ENCODE measurements at regions not wholly inside any gene's neighbourhood (a gene's known extent, or its start where the extent isn't known, plus 50 kb on each side); places are given as distances from the start of the nearest gene placed in this dataset.

DNA sequence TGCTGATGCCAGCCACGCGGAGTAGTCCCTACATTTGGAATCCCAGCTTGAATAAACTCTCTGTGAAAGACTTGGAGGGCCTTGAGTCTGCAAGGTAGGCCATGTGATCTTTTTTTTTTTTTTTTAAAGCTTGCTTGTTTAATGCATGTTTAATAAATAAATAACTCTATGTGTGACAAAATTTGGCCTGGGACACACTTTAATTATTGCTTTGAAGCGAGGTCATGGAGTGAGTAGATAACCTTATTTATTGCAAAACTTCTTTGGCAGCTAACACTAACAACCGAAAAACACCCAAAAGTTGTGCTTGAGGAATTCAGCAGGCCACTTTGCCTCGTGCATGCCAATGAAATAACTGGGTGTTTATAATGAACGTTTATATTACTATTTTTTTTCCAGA lies 382.2 kb downstream of the FLRT2 start:
- Histone ChIP-seq H3K4me3 (no peak overlapping the region), H4K20me1 (ENCODE audit: insufficient read depth, poor library complexity, severe bottlenecking) (no peaks in the 10 kb centered on the region), H3K79me2 (no peaks in the 10 kb centered on the region), H3K27me3 (no peaks in the 10 kb centered on the region), H3K36me3 (replicated peaks; ENCODE audit: insufficient read depth, low read depth) (no peaks in the 10 kb centered on the region), H3K4me1 (ENCODE audit: insufficient read depth) (no peaks in the 10 kb centered on the region), H3K4me2 (no peak overlapping the region), H3K27ac (no peak overlapping the region), H3K9me3 (ENCODE audit: low read depth) (no peaks in the 10 kb centered on the region), H3K9me2 (replicated peaks; ENCODE audit: insufficient read depth) (no peaks in the 10 kb centered on the region), H2AFZ (no peak overlapping the region)
- WGBS (ENCODE audit: low lambda C conversion rate, missing lambda C conversion rate): 91% methylated on average over 6 of the region's 6 CpGs
- no peak for DNase-seq (ENCODE audit: low spot score)
- no peak for TF ChIP-seq EZH2phosphoT487 (IDR thresholded peaks at IDR 0.05; ENCODE audit: low read depth, severe bottlenecking, unreplicated experiment)
- no peak for TF ChIP-seq EZH2 (IDR thresholded peaks at IDR 0.05; ENCODE audit: borderline replicate concordance)
- TF ChIP-seq, protein P1, sequence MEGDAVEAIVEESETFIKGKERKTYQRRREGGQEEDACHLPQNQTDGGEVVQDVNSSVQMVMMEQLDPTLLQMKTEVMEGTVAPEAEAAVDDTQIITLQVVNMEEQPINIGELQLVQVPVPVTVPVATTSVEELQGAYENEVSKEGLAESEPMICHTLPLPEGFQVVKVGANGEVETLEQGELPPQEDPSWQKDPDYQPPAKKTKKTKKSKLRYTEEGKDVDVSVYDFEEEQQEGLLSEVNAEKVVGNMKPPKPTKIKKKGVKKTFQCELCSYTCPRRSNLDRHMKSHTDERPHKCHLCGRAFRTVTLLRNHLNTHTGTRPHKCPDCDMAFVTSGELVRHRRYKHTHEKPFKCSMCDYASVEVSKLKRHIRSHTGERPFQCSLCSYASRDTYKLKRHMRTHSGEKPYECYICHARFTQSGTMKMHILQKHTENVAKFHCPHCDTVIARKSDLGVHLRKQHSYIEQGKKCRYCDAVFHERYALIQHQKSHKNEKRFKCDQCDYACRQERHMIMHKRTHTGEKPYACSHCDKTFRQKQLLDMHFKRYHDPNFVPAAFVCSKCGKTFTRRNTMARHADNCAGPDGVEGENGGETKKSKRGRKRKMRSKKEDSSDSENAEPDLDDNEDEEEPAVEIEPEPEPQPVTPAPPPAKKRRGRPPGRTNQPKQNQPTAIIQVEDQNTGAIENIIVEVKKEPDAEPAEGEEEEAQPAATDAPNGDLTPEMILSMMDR (IDR thresholded peaks at IDR 0.05; ENCODE audit: poor library complexity): no peak

DNA sequence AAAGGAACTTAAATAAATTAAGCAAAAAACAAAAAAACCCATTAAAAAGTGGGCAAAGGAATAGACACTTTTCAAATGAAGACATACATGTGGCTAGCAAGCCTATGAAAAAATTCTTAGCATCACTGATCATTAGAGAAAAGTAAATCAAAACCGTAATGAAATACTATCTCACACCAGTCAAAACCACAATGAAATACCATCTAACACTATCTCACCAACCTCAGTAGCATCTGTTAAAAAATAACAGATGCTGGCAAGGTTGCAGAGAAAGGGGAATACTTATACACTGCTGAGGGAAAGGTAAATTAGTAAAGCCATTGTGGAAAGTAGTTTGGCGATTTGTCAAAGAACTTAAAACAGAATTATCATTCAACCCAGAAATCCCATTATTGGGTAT lies 381.1 kb downstream of the FLRT2 start:
- H3K9me3 ChIP-seq (ENCODE audit: low read depth): no peaks in the 10 kb centered on the region
- no peaks in the 10 kb centered on the region for H3K4me1 ChIP-seq (ENCODE audit: insufficient read depth)
- WGBS (ENCODE audit: low lambda C conversion rate, missing lambda C conversion rate): 94% methylated on average over 2 of the region's 2 CpGs
- H3K4me2 ChIP-seq: no peak overlapping the region
- no peaks in the 10 kb centered on the region for H3K79me2 ChIP-seq
- no peak overlapping the region for H3K4me3 ChIP-seq
- H3K36me3 ChIP-seq (replicated peaks; ENCODE audit: insufficient read depth, low read depth): no peaks in the 10 kb centered on the region
- H3K9me2 ChIP-seq (replicated peaks; ENCODE audit: insufficient read depth): no peaks in the 10 kb centered on the region
- H2AFZ ChIP-seq: no peak overlapping the region
- no peaks in the 10 kb centered on the region for H3K27me3 ChIP-seq
- H4K20me1 ChIP-seq (ENCODE audit: insufficient read depth, poor library complexity, severe bottlenecking): no peaks in the 10 kb centered on the region
- TF ChIP-seq, protein P1 (IDR thresholded peaks at IDR 0.05; ENCODE audit: poor library complexity): no peak
- TF ChIP-seq EZH2 (IDR thresholded peaks at IDR 0.05; ENCODE audit: borderline replicate concordance): no peak
- TF ChIP-seq EZH2phosphoT487 (IDR thresholded peaks at IDR 0.05; ENCODE audit: low read depth, severe bottlenecking, unreplicated experiment): no peak
- DNase-seq (ENCODE audit: low spot score): no peak
- no peak overlapping the region for H3K27ac ChIP-seq

DNA sequence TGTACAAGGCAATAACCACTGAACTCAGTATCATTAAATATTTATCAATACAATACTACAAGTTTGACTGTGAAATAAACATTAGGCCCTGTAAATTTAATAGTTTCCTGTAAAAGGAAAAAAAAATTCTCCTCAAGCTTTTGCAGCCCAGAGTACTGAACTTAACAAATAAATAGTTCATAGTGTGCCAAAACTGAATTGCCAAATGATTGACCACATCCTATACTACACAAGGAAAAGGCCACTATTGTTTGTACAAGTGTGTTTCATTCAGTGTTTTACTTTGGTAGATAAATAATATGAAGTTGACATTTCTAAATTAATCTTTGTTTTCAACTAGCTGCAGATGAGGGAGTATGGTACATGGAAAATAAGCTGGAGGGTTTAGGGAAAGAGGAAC lies 379.6 kb downstream of the FLRT2 start:
- H3K27ac ChIP-seq: no peak overlapping the region
- H3K9me2 ChIP-seq (replicated peaks; ENCODE audit: insufficient read depth): no peaks in the 10 kb centered on the region
- H3K4me2 ChIP-seq: no peak overlapping the region
- DNase-seq (ENCODE audit: low spot score): no peak
- TF ChIP-seq EZH2phosphoT487 (IDR thresholded peaks at IDR 0.05; ENCODE audit: low read depth, severe bottlenecking, unreplicated experiment) (no peak), EZH2 (IDR thresholded peaks at IDR 0.05; ENCODE audit: borderline replicate concordance) (no peak)
- TF ChIP-seq, protein P1 (IDR thresholded peaks at IDR 0.05; ENCODE audit: poor library complexity): no peak
- H3K4me1 ChIP-seq (ENCODE audit: insufficient read depth): no peaks in the 10 kb centered on the region
- no peak overlapping the region for H3K4me3 ChIP-seq
- no peaks in the 10 kb centered on the region for H4K20me1 ChIP-seq (ENCODE audit: insufficient read depth, poor library complexity, severe bottlenecking)
- H2AFZ ChIP-seq: no peak overlapping the region
- no peaks in the 10 kb centered on the region for H3K36me3 ChIP-seq (replicated peaks; ENCODE audit: insufficient read depth, low read depth)
- H3K27me3 ChIP-seq: no peaks in the 10 kb centered on the region
- H3K9me3 ChIP-seq (ENCODE audit: low read depth): no peaks in the 10 kb centered on the region
- H3K79me2 ChIP-seq: no peaks in the 10 kb centered on the region

DNA sequence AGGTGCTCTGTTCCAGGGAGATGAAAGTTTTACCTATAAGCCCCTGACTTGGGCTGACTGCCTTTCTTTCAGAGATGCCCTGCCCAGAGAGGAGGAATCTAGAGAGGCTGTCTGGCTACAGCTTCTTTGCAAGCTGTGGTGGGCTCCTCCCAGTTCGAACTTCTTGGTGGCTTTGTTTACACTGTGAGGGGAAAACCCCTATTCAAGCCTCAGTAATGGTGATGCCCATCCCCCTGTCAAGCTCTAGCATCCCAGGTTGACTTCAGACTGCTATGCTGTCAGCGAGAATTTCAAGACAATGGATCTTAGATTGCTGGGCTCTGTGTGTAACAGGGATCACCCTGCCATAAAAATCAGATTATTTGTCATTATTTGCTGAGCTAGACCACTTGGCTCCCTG lies 377.6 kb downstream of the FLRT2 start:
- 46% methylated on average over 2 of the region's 2 CpGs for whole genome bisulfite sequencing (ENCODE audit: low lambda C conversion rate, missing lambda C conversion rate)
- Histone ChIP-seq H3K79me2 (no peaks in the 10 kb centered on the region), H4K20me1 (ENCODE audit: insufficient read depth, poor library complexity, severe bottlenecking) (no peaks in the 10 kb centered on the region), H3K9me2 (replicated peaks; ENCODE audit: insufficient read depth) (no peaks in the 10 kb centered on the region), H3K4me2 (no peak overlapping the region), H3K4me1 (ENCODE audit: insufficient read depth) (no peaks in the 10 kb centered on the region), H3K9me3 (ENCODE audit: low read depth) (no peaks in the 10 kb centered on the region), H3K4me3 (no peak overlapping the region), H2AFZ (no peak overlapping the region), H3K27ac (no peak overlapping the region), H3K27me3 (no peaks in the 10 kb centered on the region), H3K36me3 (replicated peaks; ENCODE audit: insufficient read depth, low read depth) (no peaks in the 10 kb centered on the region)
- no peak for DNase-seq (ENCODE audit: low spot score)
- TF ChIP-seq, protein P1 (IDR thresholded peaks at IDR 0.05; ENCODE audit: poor library complexity): no peak
- TF ChIP-seq EZH2 (IDR thresholded peaks at IDR 0.05; ENCODE audit: borderline replicate concordance) (no peak), EZH2phosphoT487 (IDR thresholded peaks at IDR 0.05; ENCODE audit: low read depth, severe bottlenecking, unreplicated experiment) (no peak)

Measured in hepatocyte (in vitro differentiated cells).